Esophagus muscularis mucosa (tissue), 3 donors: ENCODE measurements at regions not wholly inside any gene's neighbourhood (a gene's known extent, or its start where the extent isn't known, plus 50 kb on each side); places are given as distances from the start of the nearest gene placed in this dataset.

ENCODE experiments used
- POLR2A ChIP-seq: fragments of 450-650 bp; IDR thresholded peaks from one replicate; pipeline ENCODE4 v1.6.1; 2017; ENCODE audit warnings: antibody characterized with exemption, moderate library complexity, mild to moderate bottlenecking, low read depth
- POLR2AphosphoS5 ChIP-seq, 2 donors: sonication (generic); formaldehyde crosslinking; IDR thresholded peaks; one replicate each; pipeline ENCODE4 v1.6.1; 2017; ENCODE audit warnings: antibody characterized with exemption in 2 of 2
- TF ChIP-seq, protein P1 (sequence below), 3 experiments: fragments of 200-600 bp in 2 of 3; fragments of 450-650 bp in 1 of 3; sonication (generic) in 2 of 3; IDR thresholded peaks; one replicate each; pipeline ENCODE4 v1.5.1; 2017 to 2019; ENCODE audit warnings: antibody characterized with exemption in 3 of 3, mild to moderate bottlenecking in 2 of 3, moderate library complexity in 1 of 3

- TF ChIP-seq POLR2AphosphoS5 (IDR thresholded peaks at IDR 0.05) (no peak), POLR2A (no peak)
- TF ChIP-seq, protein P1, sequence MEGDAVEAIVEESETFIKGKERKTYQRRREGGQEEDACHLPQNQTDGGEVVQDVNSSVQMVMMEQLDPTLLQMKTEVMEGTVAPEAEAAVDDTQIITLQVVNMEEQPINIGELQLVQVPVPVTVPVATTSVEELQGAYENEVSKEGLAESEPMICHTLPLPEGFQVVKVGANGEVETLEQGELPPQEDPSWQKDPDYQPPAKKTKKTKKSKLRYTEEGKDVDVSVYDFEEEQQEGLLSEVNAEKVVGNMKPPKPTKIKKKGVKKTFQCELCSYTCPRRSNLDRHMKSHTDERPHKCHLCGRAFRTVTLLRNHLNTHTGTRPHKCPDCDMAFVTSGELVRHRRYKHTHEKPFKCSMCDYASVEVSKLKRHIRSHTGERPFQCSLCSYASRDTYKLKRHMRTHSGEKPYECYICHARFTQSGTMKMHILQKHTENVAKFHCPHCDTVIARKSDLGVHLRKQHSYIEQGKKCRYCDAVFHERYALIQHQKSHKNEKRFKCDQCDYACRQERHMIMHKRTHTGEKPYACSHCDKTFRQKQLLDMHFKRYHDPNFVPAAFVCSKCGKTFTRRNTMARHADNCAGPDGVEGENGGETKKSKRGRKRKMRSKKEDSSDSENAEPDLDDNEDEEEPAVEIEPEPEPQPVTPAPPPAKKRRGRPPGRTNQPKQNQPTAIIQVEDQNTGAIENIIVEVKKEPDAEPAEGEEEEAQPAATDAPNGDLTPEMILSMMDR (IDR thresholded peaks at IDR 0.05): no peak
Observed at GRCh38 chr11:122207921-122208764, 92.1 kb upstream of the BLID start.
